ENCODE measurements at regions not wholly inside any gene's neighbourhood (a gene's known extent, or its start where the extent isn't known, plus 50 kb on each side); places are given as distances from the start of the nearest gene placed in this dataset.

GRCh38 chr2:215711471-215712034, 275.7 kb upstream of the FN1 start:
- Histone ChIP-seq H3K4me1 (ENCODE audit: control insufficient read depth, insufficient read depth, low read length) (peaks cover 18% of the 10 kb centered on the region), H3K36me3 (ENCODE audit: control insufficient read depth, insufficient read depth, low read length) (no peaks in the 10 kb centered on the region), H3K27me3 (ENCODE audit: control insufficient read depth, insufficient read depth, low read length) (no peaks in the 10 kb centered on the region), H3K4me3 (ENCODE audit: low read length) (no peak overlapping the region), H3K9me3 (replicated peaks; ENCODE audit: control insufficient read depth, low read depth, low read length) (no peaks in the 10 kb centered on the region), H3K27ac (ENCODE audit: low read length) (peak overlapping the region; percentile 74)
- WGBS (ENCODE audit: insufficient coverage): no CpG with 5 or more reads among the region's 2 CpGs
- peak; percentile 78 for DNase-seq

- no peaks in the 10 kb centered on the region for H3K27me3 ChIP-seq (ENCODE audit: control insufficient read depth, insufficient read depth, low read length)
- peaks cover 16% of the 10 kb centered on the region for H3K4me1 ChIP-seq (ENCODE audit: control insufficient read depth, insufficient read depth, low read length)
- H3K36me3 ChIP-seq (ENCODE audit: control insufficient read depth, insufficient read depth, low read length): no peaks in the 10 kb centered on the region
- no peak overlapping the region for H3K27ac ChIP-seq (ENCODE audit: low read length)
- 93% methylated on average over 2 of the region's 7 CpGs for WGBS (ENCODE audit: insufficient coverage)
- H3K4me3 ChIP-seq (ENCODE audit: low read length): no peak overlapping the region
- H3K9me3 ChIP-seq (replicated peaks; ENCODE audit: control insufficient read depth, low read depth, low read length): no peaks in the 10 kb centered on the region
- DNase-seq: no peak
Measured at GRCh38 chr2:215707608-215708007, 271.7 kb upstream of the FN1 start.

- no peaks in the 10 kb centered on the region for H3K36me3 ChIP-seq (ENCODE audit: control insufficient read depth, insufficient read depth, low read length)
- H3K27me3 ChIP-seq (ENCODE audit: control insufficient read depth, insufficient read depth, low read length): no peaks in the 10 kb centered on the region
- peak; percentile 65 for DNase-seq
- WGBS (ENCODE audit: insufficient coverage): no CpG with 5 or more reads among the region's 2 CpGs
- H3K4me3 ChIP-seq (ENCODE audit: low read length): no peak overlapping the region
- H3K4me1 ChIP-seq (ENCODE audit: control insufficient read depth, insufficient read depth, low read length): peaks cover 6% of the 10 kb centered on the region
- H3K27ac ChIP-seq (ENCODE audit: low read length): peak overlapping the region; percentile 42
- no peaks in the 10 kb centered on the region for H3K9me3 ChIP-seq (replicated peaks; ENCODE audit: control insufficient read depth, low read depth, low read length)
Measured at GRCh38 chr2:215705771-215706361, 270.0 kb upstream of the FN1 start.

- Histone ChIP-seq H3K36me3 (ENCODE audit: control insufficient read depth, insufficient read depth, low read length) (no peaks in the 10 kb centered on the region), H3K27me3 (ENCODE audit: control insufficient read depth, insufficient read depth, low read length) (no peaks in the 10 kb centered on the region), H3K4me1 (ENCODE audit: control insufficient read depth, insufficient read depth, low read length) (peaks cover 2% of the 10 kb centered on the region), H3K27ac (ENCODE audit: low read length) (no peak overlapping the region), H3K9me3 (replicated peaks; ENCODE audit: control insufficient read depth, low read depth, low read length) (no peaks in the 10 kb centered on the region), H3K4me3 (ENCODE audit: low read length) (no peak overlapping the region)
- WGBS (ENCODE audit: insufficient coverage): no CpG with 5 or more reads among the region's 2 CpGs
- no peak for DNase-seq
Measured at GRCh38 chr2:215705281-215705680, 269.4 kb upstream of the FN1 start.

- H3K4me3 ChIP-seq (ENCODE audit: low read length): no peak overlapping the region
- no peak overlapping the region for H3K27ac ChIP-seq (ENCODE audit: low read length)
- DNase-seq: no peak
- peaks cover 2% of the 10 kb centered on the region for H3K4me1 ChIP-seq (ENCODE audit: control insufficient read depth, insufficient read depth, low read length)
- H3K36me3 ChIP-seq (ENCODE audit: control insufficient read depth, insufficient read depth, low read length): no peaks in the 10 kb centered on the region
- peaks cover 5% of the 10 kb centered on the region for H3K9me3 ChIP-seq (replicated peaks; ENCODE audit: control insufficient read depth, low read depth, low read length)
- no peaks in the 10 kb centered on the region for H3K27me3 ChIP-seq (ENCODE audit: control insufficient read depth, insufficient read depth, low read length)
- WGBS (ENCODE audit: insufficient coverage): 43% methylated on average over 1 of the region's 7 CpGs
Measured at GRCh38 chr2:215702116-215702902, 266.4 kb upstream of the FN1 start.

GRCh38 chr2:215699700-215700538, 264.1 kb upstream of the FN1 start:
- H3K4me3 ChIP-seq (ENCODE audit: low read length): no peak overlapping the region
- H3K9me3 ChIP-seq (replicated peaks; ENCODE audit: control insufficient read depth, low read depth, low read length): peaks cover 5% of the 10 kb centered on the region
- WGBS (ENCODE audit: insufficient coverage): no CpG with 5 or more reads among the region's 2 CpGs
- no peaks in the 10 kb centered on the region for H3K4me1 ChIP-seq (ENCODE audit: control insufficient read depth, insufficient read depth, low read length)
- no peaks in the 10 kb centered on the region for H3K27me3 ChIP-seq (ENCODE audit: control insufficient read depth, insufficient read depth, low read length)
- no peaks in the 10 kb centered on the region for H3K36me3 ChIP-seq (ENCODE audit: control insufficient read depth, insufficient read depth, low read length)
- no peak overlapping the region for H3K27ac ChIP-seq (ENCODE audit: low read length)
- DNase-seq: no peak

DNA sequence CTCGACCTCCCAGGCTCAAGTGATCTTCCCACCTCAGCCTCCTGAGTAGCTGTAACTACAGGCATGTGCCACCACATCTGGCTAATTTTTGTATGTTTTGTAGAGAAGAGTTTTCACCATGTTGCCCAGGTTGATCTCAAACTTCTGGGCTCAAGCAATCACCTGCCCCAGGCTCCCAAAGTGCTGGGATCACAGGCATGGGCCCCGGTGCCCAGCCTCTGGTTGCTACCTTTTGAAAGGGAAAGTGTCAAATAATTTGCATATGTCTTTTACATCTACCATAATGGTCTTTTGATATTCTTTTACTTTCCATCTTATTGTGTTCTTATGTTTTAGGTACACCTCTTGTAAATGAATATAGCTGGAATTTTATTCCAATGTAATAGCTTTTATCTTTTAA, 263.1 kb upstream of the FN1 start:
- Histone ChIP-seq H3K27ac (ENCODE audit: low read length) (no peak overlapping the region), H3K36me3 (ENCODE audit: control insufficient read depth, insufficient read depth, low read length) (no peaks in the 10 kb centered on the region), H3K4me3 (ENCODE audit: low read length) (no peak overlapping the region), H3K4me1 (ENCODE audit: control insufficient read depth, insufficient read depth, low read length) (no peaks in the 10 kb centered on the region), H3K9me3 (replicated peaks; ENCODE audit: control insufficient read depth, low read depth, low read length) (peaks cover 5% of the 10 kb centered on the region), H3K27me3 (ENCODE audit: control insufficient read depth, insufficient read depth, low read length) (no peaks in the 10 kb centered on the region)
- no peak for DNase-seq
- WGBS (ENCODE audit: insufficient coverage): no CpG with 5 or more reads among the region's 2 CpGs

- no peaks in the 10 kb centered on the region for H3K27me3 ChIP-seq (ENCODE audit: control insufficient read depth, insufficient read depth, low read length)
- no CpG with 5 or more reads among the region's 2 CpGs for WGBS (ENCODE audit: insufficient coverage)
- no peak for DNase-seq
- H3K9me3 ChIP-seq (replicated peaks; ENCODE audit: control insufficient read depth, low read depth, low read length): peaks cover 5% of the 10 kb centered on the region
- H3K27ac ChIP-seq (ENCODE audit: low read length): no peak overlapping the region
- H3K4me3 ChIP-seq (ENCODE audit: low read length): no peak overlapping the region
- H3K36me3 ChIP-seq (ENCODE audit: control insufficient read depth, insufficient read depth, low read length): no peaks in the 10 kb centered on the region
- no peaks in the 10 kb centered on the region for H3K4me1 ChIP-seq (ENCODE audit: control insufficient read depth, insufficient read depth, low read length)
Measured at GRCh38 chr2:215698566-215698965, 262.7 kb upstream of the FN1 start.

GRCh38 chr2:215697496-215697895, 261.6 kb upstream of the FN1 start:
- no peak overlapping the region for H3K4me3 ChIP-seq (ENCODE audit: low read length)
- H3K9me3 ChIP-seq (replicated peaks; ENCODE audit: control insufficient read depth, low read depth, low read length): peaks cover 5% of the 10 kb centered on the region
- no CpG with 5 or more reads among the region's 6 CpGs for WGBS (ENCODE audit: insufficient coverage)
- no peaks in the 10 kb centered on the region for H3K36me3 ChIP-seq (ENCODE audit: control insufficient read depth, insufficient read depth, low read length)
- no peak overlapping the region for H3K27ac ChIP-seq (ENCODE audit: low read length)
- no peaks in the 10 kb centered on the region for H3K4me1 ChIP-seq (ENCODE audit: control insufficient read depth, insufficient read depth, low read length)
- no peak for DNase-seq
- no peaks in the 10 kb centered on the region for H3K27me3 ChIP-seq (ENCODE audit: control insufficient read depth, insufficient read depth, low read length)

GRCh38 chr2:215697003-215697402, 261.1 kb upstream of the FN1 start:
- DNase-seq: peak; percentile 25
- Histone ChIP-seq H3K27me3 (ENCODE audit: control insufficient read depth, insufficient read depth, low read length) (no peaks in the 10 kb centered on the region), H3K4me3 (ENCODE audit: low read length) (no peak overlapping the region), H3K27ac (ENCODE audit: low read length) (no peak overlapping the region), H3K4me1 (ENCODE audit: control insufficient read depth, insufficient read depth, low read length) (no peaks in the 10 kb centered on the region), H3K9me3 (replicated peaks; ENCODE audit: control insufficient read depth, low read depth, low read length) (peaks cover 5% of the 10 kb centered on the region), H3K36me3 (ENCODE audit: control insufficient read depth, insufficient read depth, low read length) (no peaks in the 10 kb centered on the region)
- WGBS (ENCODE audit: insufficient coverage): 100% methylated on average over 1 of the region's 2 CpGs

Data from muscle of leg (tissue), 3 donors.